Astrocyte (in vitro differentiated cells and primary cell): ENCODE measurements at regions not wholly inside any gene's neighbourhood (a gene's known extent, or its start where the extent isn't known, plus 50 kb on each side); places are given as distances from the start of the nearest gene placed in this dataset.

Source experiments
- DNase-seq: peaks from one replicate; pipeline ENCODE4 v3.0.0-alpha.2; 2010; ENCODE audit warnings: low read depth
- FAIRE-seq: peaks from 2 replicates; lab custom pipeline; 2011; peaks lifted over from hg19 to GRCh38; lab: Jason Lieb, UNC
- H2AFZ ChIP-seq: 2 replicates; pipeline ENCODE4 v1.6.0; 2012; ENCODE audit warnings: low read depth, low read length, inconsistent platforms
- H3K27ac ChIP-seq: 2 replicates; pipeline ENCODE4 v1.5.1; 2011; ENCODE audit warnings: low read depth, low read length, inconsistent platforms
- H3K27me3 ChIP-seq: 2 replicates; pipeline ENCODE4 v1.6.0; 2011; ENCODE audit warnings: low read length, inconsistent platforms; ENCODE audit not compliant: insufficient read depth
- H3K36me3 ChIP-seq: 2 replicates; pipeline ENCODE4 v1.5.1; 2011; ENCODE audit warnings: low read length, inconsistent platforms; ENCODE audit not compliant: insufficient read depth
- H3K4me1 ChIP-seq: 2 replicates; pipeline ENCODE4 v1.5.1; 2011; ENCODE audit warnings: low read length, inconsistent platforms; ENCODE audit not compliant: insufficient read depth
- H3K4me2 ChIP-seq: 2 replicates; pipeline ENCODE4 v1.6.0; 2012; ENCODE audit warnings: low read length, inconsistent platforms
- H3K4me3 ChIP-seq: 2 replicates; pipeline ENCODE4 v1.5.1; 2011; ENCODE audit warnings: low read depth, mild to moderate bottlenecking, low read length, inconsistent platforms; ENCODE audit not compliant: insufficient read depth
- H3K79me2 ChIP-seq: 2 replicates; pipeline ENCODE4 v1.6.0; 2012; ENCODE audit warnings: mild to moderate bottlenecking, low read length, inconsistent platforms; ENCODE audit not compliant: insufficient read depth
- H3K9ac ChIP-seq: 2 replicates; pipeline ENCODE4 v1.6.0; 2012; ENCODE audit warnings: mild to moderate bottlenecking, low read length, inconsistent platforms
- H3K9me3 ChIP-seq: 2 replicates; pipeline ENCODE4 v1.5.1; 2012; ENCODE audit warnings: low read depth, mild to moderate bottlenecking, low read length, inconsistent platforms; ENCODE audit not compliant: insufficient read depth
- H4K20me1 ChIP-seq: 2 replicates; pipeline ENCODE4 v1.6.0; 2012; ENCODE audit warnings: low read length, inconsistent platforms; ENCODE audit not compliant: insufficient read depth
- H3K27ac Mint-ChIP-seq: one replicate; pipeline ENCODE4 v1.8.0; 2021; ENCODE audit warnings: mild to moderate bottlenecking, mixed read lengths; ENCODE audit not compliant: unreplicated experiment
- H3K27me3 Mint-ChIP-seq: one replicate; pipeline ENCODE4 v1.8.0; 2021; ENCODE audit warnings: low read depth, mixed read lengths; ENCODE audit not compliant: unreplicated experiment
- H3K36me3 Mint-ChIP-seq: one replicate; pipeline ENCODE4 v1.8.0; 2021; ENCODE audit warnings: low read depth, mixed read lengths; ENCODE audit not compliant: unreplicated experiment
- H3K4me1 Mint-ChIP-seq: one replicate; pipeline ENCODE4 v1.8.0; 2021; ENCODE audit warnings: low read depth, mixed read lengths; ENCODE audit not compliant: unreplicated experiment
- H3K4me3 Mint-ChIP-seq: one replicate; pipeline ENCODE4 v1.8.0; 2021; ENCODE audit warnings: mild to moderate bottlenecking, moderate library complexity, mixed read lengths; ENCODE audit not compliant: unreplicated experiment
- H3K9me3 Mint-ChIP-seq: one replicate; pipeline ENCODE4 v1.8.0; 2021; ENCODE audit warnings: mild to moderate bottlenecking, mixed read lengths; ENCODE audit not compliant: unreplicated experiment
- CTCF ChIP-seq: IDR thresholded peaks from 2 replicates; pipeline ENCODE4 v1.5.1; 2011; ENCODE audit warnings: low read depth, mild to moderate bottlenecking, inconsistent platforms, low read length, moderate library complexity; ENCODE audit not compliant: insufficient read depth
- EZH2 ChIP-seq: IDR thresholded peaks from 2 replicates; pipeline ENCODE4 v1.6.1; 2012; ENCODE audit warnings: mild to moderate bottlenecking, low read length, inconsistent platforms; ENCODE audit not compliant: insufficient read depth

- Mint-ChIP-seq H3K27me3 (no peaks in the 10 kb centered on the region), H3K36me3 (no peaks in the 10 kb centered on the region), H3K27ac (no peak overlapping the region), H3K4me3 (no peak overlapping the region), H3K4me1 (no peaks in the 10 kb centered on the region), H3K9me3 (peaks cover 5% of the 10 kb centered on the region)
- Histone ChIP-seq H3K36me3 (no peaks in the 10 kb centered on the region), H3K9me3 (no peaks in the 10 kb centered on the region), H3K27me3 (no peaks in the 10 kb centered on the region), H3K4me1 (no peaks in the 10 kb centered on the region), H3K79me2 (no peaks in the 10 kb centered on the region), H3K27ac (no peak overlapping the region), H3K4me3 (no peak overlapping the region), H4K20me1 (no peaks in the 10 kb centered on the region), H3K4me2 (no peak overlapping the region), H3K9ac (no peak overlapping the region), H2AFZ (no peak overlapping the region)
- FAIRE-seq (no peak), DNase-seq (no peak)
- TF ChIP-seq EZH2 (no peak), CTCF (no peak)
These were observed 139.1 kb upstream of the ARG1 start for GRCh38 chr6:131433927-131434326.

GRCh38 chr6:131436358-131436757 lies 136.7 kb upstream of the ARG1 start:
- H3K4me3 Mint-ChIP-seq: no peak overlapping the region
- no peak for TF ChIP-seq CTCF
- no peak for TF ChIP-seq EZH2
- Histone ChIP-seq H3K4me3 (no peak overlapping the region), H3K4me1 (no peaks in the 10 kb centered on the region), H3K36me3 (no peaks in the 10 kb centered on the region), H4K20me1 (no peaks in the 10 kb centered on the region), H2AFZ (no peak overlapping the region), H3K79me2 (no peaks in the 10 kb centered on the region), H3K9me3 (no peaks in the 10 kb centered on the region), H3K27ac (no peak overlapping the region), H3K9ac (no peak overlapping the region), H3K27me3 (no peaks in the 10 kb centered on the region), H3K4me2 (no peak overlapping the region)
- H3K9me3 Mint-ChIP-seq: peaks cover 5% of the 10 kb centered on the region
- no peaks in the 10 kb centered on the region for H3K4me1 Mint-ChIP-seq
- no peaks in the 10 kb centered on the region for H3K27me3 Mint-ChIP-seq
- H3K27ac Mint-ChIP-seq: no peak overlapping the region
- FAIRE-seq (no peak), DNase-seq (no peak)
- no peaks in the 10 kb centered on the region for H3K36me3 Mint-ChIP-seq

- Histone ChIP-seq H3K36me3 (no peaks in the 10 kb centered on the region), H4K20me1 (no peaks in the 10 kb centered on the region), H3K79me2 (no peaks in the 10 kb centered on the region), H3K4me3 (no peak overlapping the region), H3K4me1 (no peaks in the 10 kb centered on the region), H3K9ac (no peak overlapping the region), H3K27me3 (no peaks in the 10 kb centered on the region), H3K9me3 (no peaks in the 10 kb centered on the region), H2AFZ (no peak overlapping the region), H3K4me2 (no peak overlapping the region), H3K27ac (no peak overlapping the region)
- TF ChIP-seq EZH2 (no peak), CTCF (no peak)
- no peaks in the 10 kb centered on the region for H3K4me1 Mint-ChIP-seq
- no peak overlapping the region for H3K27ac Mint-ChIP-seq
- no peaks in the 10 kb centered on the region for H3K36me3 Mint-ChIP-seq
- no peak overlapping the region for H3K4me3 Mint-ChIP-seq
- peaks cover 2% of the 10 kb centered on the region for H3K9me3 Mint-ChIP-seq
- FAIRE-seq (no peak), DNase-seq (no peak)
- no peaks in the 10 kb centered on the region for H3K27me3 Mint-ChIP-seq
These were observed 130.0 kb upstream of the ARG1 start for GRCh38 chr6:131443014-131443413.
